ENCODE measurements at regions not wholly inside any gene's neighbourhood (a gene's known extent, or its start where the extent isn't known, plus 50 kb on each side); places are given as distances from the start of the nearest gene placed in this dataset.

GRCh38 chr4:12873351-12873750 lies 610.8 kb downstream of the RAB28 start (continued):
- no peak for TF ChIP-seq CREB5 (CRISPR knock-in tag; IDR thresholded peaks at IDR 0.05)
- no peak for TF ChIP-seq ZKSCAN8 (CRISPR knock-in tag; IDR thresholded peaks at IDR 0.05)
- TF ChIP-seq RERE (CRISPR knock-in tag; IDR thresholded peaks at IDR 0.05; ENCODE audit: borderline replicate concordance) = no peak
- TF ChIP-seq ZNF253 (CRISPR knock-in tag; conservative IDR thresholded peaks at IDR 0.05) = no peak

GRCh38 chr4:12861422-12861821 lies 622.7 kb downstream of the RAB28 start:
- Histone ChIP-seq H3K27ac (ENCODE audit: extremely low read depth, low read depth, low read length) (no peak overlapping the region), H3K9me3 (replicated peaks; ENCODE audit: control insufficient read depth, insufficient read depth, low read depth, low read length) (no peaks in the 10 kb centered on the region), H3K79me2 (ENCODE audit: control insufficient read depth, insufficient read depth, low read length) (no peaks in the 10 kb centered on the region), H3K4me2 (ENCODE audit: insufficient read depth, low read length) (no peak overlapping the region), H3K9ac (ENCODE audit: insufficient read depth in 1 of 2, low read depth in 2 of 2, low read length in 2 of 2) (no peak overlapping the region), H2AFZ (ENCODE audit: low read depth, low read length) (no peak overlapping the region), H3K9me1 (ENCODE audit: control insufficient read depth, insufficient read depth, low read length) (no peaks in the 10 kb centered on the region), H3K27me3 (ENCODE audit: control insufficient read depth in 2 of 2, insufficient read depth in 2 of 2, low read length in 2 of 2) (no peaks in the 10 kb centered on the region), H3K4me3 (no peak overlapping the region), H3K36me3 (ENCODE audit: control insufficient read depth, insufficient read depth, low read length) (no peaks in the 10 kb centered on the region), H4K20me1 (replicated peaks; ENCODE audit: control insufficient read depth, insufficient read depth, low read length) (no peaks in the 10 kb centered on the region), H3K4me1 (replicated peaks in 1 of 2; ENCODE audit: control insufficient read depth in 2 of 2, insufficient read depth in 2 of 2, low read length in 2 of 2) (no peaks in the 10 kb centered on the region)
- no peak for TF ChIP-seq PYGO2 (tag; IDR thresholded peaks at IDR 0.05)
- in situ Hi-C loops (cut with MboI) (no loop called here), intact Hi-C loops (cut with micrococcal nuclease) (no loop called here)
- POLR2A ChIA-PET = no interaction called here
- DNase-seq (ENCODE audit: extremely low read depth in 1 of 4, low spot score in 3 of 4) (no peak), FAIRE-seq (no peak), ATAC-seq (no peak)
- WGBS (ENCODE audit: insufficient coverage, low coverage, missing lambda C conversion rate) = 0% methylated on average over 1 of the region's 1 CpG
- CTCF ChIA-PET (ENCODE audit: low intra/inter-chr PET ratio) = no interaction called here
- no TSS peak for BruUV-seq (replicated peaks)

Data from K562 (cell line).